A673 (cell line): ENCODE measurements at regions not wholly inside any gene's neighbourhood (a gene's known extent, or its start where the extent isn't known, plus 50 kb on each side); places are given as distances from the start of the nearest gene placed in this dataset.

Experiments used
- CTCF ChIP-seq: fragments of 300-800, 200-600 bp; sonication (generic); conservative IDR thresholded peaks from 2 replicates; pipeline ENCODE4 v1.5.1; 2017; ENCODE audit warnings: low read depth, mild to moderate bottlenecking, antibody characterized with exemption, low read length, moderate library complexity, mixed read lengths
- EZH2 ChIP-seq: fragments of 200-600 bp; sonication (generic); IDR thresholded peaks from 2 replicates; pipeline ENCODE4 v1.6.1; 2017; ENCODE audit warnings: borderline replicate concordance, low read depth, mild to moderate bottlenecking, mixed read lengths, antibody characterized with exemption, low read length; ENCODE audit not compliant: poor library complexity, severe bottlenecking

GRCh38 chr2:205901491-205901890, 184.5 kb downstream of the INO80D start:
- no peak for TF ChIP-seq CTCF
- TF ChIP-seq EZH2: no peak
